Activated CD4-positive, alpha-beta memory T cell treated with anti-CD3 and anti-CD28 coated beads for 36 hours (primary cell): ENCODE measurements at regions not wholly inside any gene's neighbourhood (a gene's known extent, or its start where the extent isn't known, plus 50 kb on each side); places are given as distances from the start of the nearest gene placed in this dataset.

Experiments
- CTCF ChIA-PET: fragments of 350-600 bp; sonication (Branson Sonifier 250); formaldehyde crosslinking; loops from one replicate; lab custom pipeline; 2021; ENCODE audit warnings: antibody characterized with exemption, inconsistent platforms; lab: Charles Lee
- POLR2A ChIA-PET: fragments of 350-600 bp; sonication (Branson Sonifier 250); formaldehyde crosslinking; loops from one replicate; lab custom pipeline; 2021; ENCODE audit warnings: antibody characterized with exemption; lab: Charles Lee
- DNase-seq: peaks from one replicate; pipeline ENCODE4 v3.0.0-alpha.2; 2020
- H3K27ac Mint-ChIP-seq: one replicate; pipeline ENCODE4 v1.8.0; 2021; ENCODE audit warnings: mixed read lengths
- H3K27me3 Mint-ChIP-seq: one replicate; pipeline ENCODE4 v1.8.0; 2021; ENCODE audit warnings: mixed read lengths
- H3K36me3 Mint-ChIP-seq: one replicate; pipeline ENCODE4 v1.8.0; 2021; ENCODE audit warnings: mixed read lengths
- H3K4me1 Mint-ChIP-seq: one replicate; pipeline ENCODE4 v1.8.0; 2021; ENCODE audit warnings: low read depth, mixed read lengths
- H3K4me3 Mint-ChIP-seq: one replicate; pipeline ENCODE4 v1.8.0; 2021; ENCODE audit warnings: mild to moderate bottlenecking, mixed read lengths
- H3K9me3 Mint-ChIP-seq: one replicate; pipeline ENCODE4 v1.8.0; 2021; ENCODE audit warnings: mixed read lengths
- intact Hi-C: fragments of 100-400 bp; cut with micrococcal nuclease; formaldehyde crosslinking; loops from one replicate; pipeline ENCODE4 v1.15.1; 2023

- intact Hi-C loops = no loop called here
Measured at GRCh38 chr4:155616117-155616516, 50.5 kb upstream of the GUCY1A1 start.

GRCh38 chr4:155615081-155615887 is 51.4 kb upstream of the GUCY1A1 start:
- H3K4me1 Mint-ChIP-seq = no peaks in the 10 kb centered on the region
- H3K27me3 Mint-ChIP-seq = no peaks in the 10 kb centered on the region
- ChIA-PET CTCF (no interaction called here), POLR2A (no interaction called here)
- H3K27ac Mint-ChIP-seq = no peak overlapping the region
- intact Hi-C loops = no loop called here
- H3K4me3 Mint-ChIP-seq = no peak overlapping the region
- DNase-seq = no peak
- no peaks in the 10 kb centered on the region for H3K9me3 Mint-ChIP-seq
- no peaks in the 10 kb centered on the region for H3K36me3 Mint-ChIP-seq

More at GRCh38 chr4:155616117-155616516, 50.5 kb upstream of the GUCY1A1 start:
- Mint-ChIP-seq H3K36me3 (no peaks in the 10 kb centered on the region), H3K9me3 (no peaks in the 10 kb centered on the region), H3K27ac (no peak overlapping the region), H3K4me1 (no peaks in the 10 kb centered on the region), H3K4me3 (no peak overlapping the region), H3K27me3 (no peaks in the 10 kb centered on the region)
- CTCF ChIA-PET = interaction anchor here (0.6 kb wide), 1 partner anchor 18 kb away, joined by 3 read pairs; no protein-coding TSS in a partner anchor
- POLR2A ChIA-PET = no interaction called here
- DNase-seq = no peak

GRCh38 chr4:155614111-155614762 is 52.4 kb upstream of the GUCY1A1 start:
- POLR2A ChIA-PET = no interaction called here
- no peaks in the 10 kb centered on the region for H3K9me3 Mint-ChIP-seq
- DNase-seq = no peak
- CTCF ChIA-PET = no interaction called here
- no peaks in the 10 kb centered on the region for H3K36me3 Mint-ChIP-seq
- intact Hi-C loops = no loop called here
- no peaks in the 10 kb centered on the region for H3K4me1 Mint-ChIP-seq
- no peaks in the 10 kb centered on the region for H3K27me3 Mint-ChIP-seq
- no peak overlapping the region for H3K4me3 Mint-ChIP-seq
- H3K27ac Mint-ChIP-seq = no peak overlapping the region

- DNase-seq = no peak
- Mint-ChIP-seq H3K36me3 (no peaks in the 10 kb centered on the region), H3K9me3 (no peaks in the 10 kb centered on the region), H3K27me3 (no peaks in the 10 kb centered on the region), H3K4me1 (no peaks in the 10 kb centered on the region), H3K27ac (no peak overlapping the region), H3K4me3 (no peak overlapping the region)
- intact Hi-C loops = no loop called here
- ChIA-PET CTCF (no interaction called here), POLR2A (no interaction called here)
Measured at GRCh38 chr4:155612074-155612473, 54.6 kb upstream of the GUCY1A1 start.

- no peak overlapping the region for H3K4me3 Mint-ChIP-seq
- CTCF ChIA-PET = no interaction called here
- no peaks in the 10 kb centered on the region for H3K36me3 Mint-ChIP-seq
- no peaks in the 10 kb centered on the region for H3K27me3 Mint-ChIP-seq
- no peak overlapping the region for H3K27ac Mint-ChIP-seq
- POLR2A ChIA-PET = no interaction called here
- H3K4me1 Mint-ChIP-seq = no peaks in the 10 kb centered on the region
- DNase-seq = no peak
- no peaks in the 10 kb centered on the region for H3K9me3 Mint-ChIP-seq
- intact Hi-C loops = no loop called here
Measured at GRCh38 chr4:155611501-155611900, 55.1 kb upstream of the GUCY1A1 start.

- DNase-seq = no peak
- Mint-ChIP-seq H3K27ac (no peak overlapping the region), H3K4me1 (no peaks in the 10 kb centered on the region), H3K36me3 (no peaks in the 10 kb centered on the region), H3K9me3 (no peaks in the 10 kb centered on the region), H3K27me3 (no peaks in the 10 kb centered on the region), H3K4me3 (no peak overlapping the region)
- ChIA-PET POLR2A (no interaction called here), CTCF (no interaction called here)
- intact Hi-C loops = no loop called here
Measured at GRCh38 chr4:155610143-155610542, 56.5 kb upstream of the GUCY1A1 start.

- CTCF ChIA-PET = no interaction called here
- Mint-ChIP-seq H3K4me1 (no peaks in the 10 kb centered on the region), H3K27me3 (no peaks in the 10 kb centered on the region), H3K36me3 (no peaks in the 10 kb centered on the region), H3K27ac (no peak overlapping the region), H3K9me3 (no peaks in the 10 kb centered on the region), H3K4me3 (no peak overlapping the region)
- no peak for DNase-seq
- POLR2A ChIA-PET = no interaction called here
- intact Hi-C loops = no loop called here
Measured at GRCh38 chr4:155609455-155610059, 57.1 kb upstream of the GUCY1A1 start.

GRCh38 chr4:155608225-155608885 is 58.3 kb upstream of the GUCY1A1 start:
- Mint-ChIP-seq H3K27me3 (peaks cover 2% of the 10 kb centered on the region), H3K27ac (no peak overlapping the region), H3K36me3 (no peaks in the 10 kb centered on the region), H3K4me1 (no peaks in the 10 kb centered on the region), H3K4me3 (no peak overlapping the region), H3K9me3 (no peaks in the 10 kb centered on the region)
- no peak for DNase-seq
- POLR2A ChIA-PET = no interaction called here
- intact Hi-C loops = no loop called here
- CTCF ChIA-PET = no interaction called here

GRCh38 chr4:155607481-155607880 is 59.2 kb upstream of the GUCY1A1 start:
- intact Hi-C loops = no loop called here
- no peak overlapping the region for H3K4me3 Mint-ChIP-seq
- no peak for DNase-seq
- CTCF ChIA-PET = no interaction called here
- H3K27ac Mint-ChIP-seq = no peak overlapping the region
- peaks cover 2% of the 10 kb centered on the region for H3K27me3 Mint-ChIP-seq
- no peaks in the 10 kb centered on the region for H3K4me1 Mint-ChIP-seq
- H3K9me3 Mint-ChIP-seq = no peaks in the 10 kb centered on the region
- no peaks in the 10 kb centered on the region for H3K36me3 Mint-ChIP-seq
- POLR2A ChIA-PET = no interaction called here

- Mint-ChIP-seq H3K9me3 (no peaks in the 10 kb centered on the region), H3K4me3 (no peak overlapping the region), H3K27me3 (peaks cover 2% of the 10 kb centered on the region), H3K4me1 (no peaks in the 10 kb centered on the region), H3K36me3 (no peaks in the 10 kb centered on the region), H3K27ac (no peak overlapping the region)
- ChIA-PET CTCF (no interaction called here), POLR2A (no interaction called here)
- DNase-seq = no peak
- intact Hi-C loops = no loop called here
Measured at GRCh38 chr4:155604718-155605626, 61.7 kb upstream of the GUCY1A1 start.

GRCh38 chr4:155603360-155603891 is 63.2 kb upstream of the GUCY1A1 start:
- Mint-ChIP-seq H3K4me3 (no peak overlapping the region), H3K27ac (no peak overlapping the region), H3K9me3 (no peaks in the 10 kb centered on the region), H3K36me3 (no peaks in the 10 kb centered on the region), H3K27me3 (peaks cover 2% of the 10 kb centered on the region), H3K4me1 (no peaks in the 10 kb centered on the region)
- DNase-seq = no peak
- intact Hi-C loops = no loop called here
- POLR2A ChIA-PET = no interaction called here
- CTCF ChIA-PET = no interaction called here
